Stimulated activated naive CD8-positive, alpha-beta T cell treated with anti-CD3 and anti-CD28 coated beads, Interleukin-15, Interleukin-2, amounts not matched to agents 100 ng/mL and 50 ng/mL, for 24 hours (primary cell): ENCODE measurements at regions not wholly inside any gene's neighbourhood (a gene's known extent, or its start where the extent isn't known, plus 50 kb on each side); places are given as distances from the start of the nearest gene placed in this dataset.

Source experiments
- H3K27ac Mint-ChIP-seq: one replicate; pipeline ENCODE4 v1.8.0; 2021; ENCODE audit warnings: mild to moderate bottlenecking, mixed read lengths
- H3K27me3 Mint-ChIP-seq: one replicate; pipeline ENCODE4 v1.8.0; 2021; ENCODE audit warnings: mixed read lengths
- H3K36me3 Mint-ChIP-seq: one replicate; pipeline ENCODE4 v1.8.0; 2021; ENCODE audit warnings: low read depth, mixed read lengths
- H3K4me1 Mint-ChIP-seq: one replicate; pipeline ENCODE4 v1.8.0; 2021; ENCODE audit warnings: low read depth, mixed read lengths
- H3K4me3 Mint-ChIP-seq: one replicate; pipeline ENCODE4 v1.8.0; 2021; ENCODE audit warnings: mild to moderate bottlenecking, mixed read lengths
- H3K9me3 Mint-ChIP-seq: one replicate; pipeline ENCODE4 v1.8.0; 2021; ENCODE audit warnings: mixed read lengths

GRCh38 chr16:65988024-65988595, 378.4 kb upstream of the CDH5 start:
- Mint-ChIP-seq H3K27me3 (peaks cover 3% of the 10 kb centered on the region), H3K9me3 (no peaks in the 10 kb centered on the region), H3K27ac (no peak overlapping the region), H3K36me3 (no peaks in the 10 kb centered on the region), H3K4me3 (no peak overlapping the region), H3K4me1 (no peaks in the 10 kb centered on the region)

GRCh38 chr16:65984296-65984695, 382.2 kb upstream of the CDH5 start:
- H3K36me3 Mint-ChIP-seq, result no peaks in the 10 kb centered on the region
- no peaks in the 10 kb centered on the region for H3K4me1 Mint-ChIP-seq
- H3K27ac Mint-ChIP-seq, result no peak overlapping the region
- H3K4me3 Mint-ChIP-seq, result no peak overlapping the region
- peaks cover 3% of the 10 kb centered on the region for H3K27me3 Mint-ChIP-seq
- no peaks in the 10 kb centered on the region for H3K9me3 Mint-ChIP-seq

GRCh38 chr16:65981057-65981456, 385.4 kb upstream of the CDH5 start:
- Mint-ChIP-seq H3K4me1 (no peaks in the 10 kb centered on the region), H3K27ac (no peak overlapping the region), H3K27me3 (peaks cover 6% of the 10 kb centered on the region), H3K9me3 (no peaks in the 10 kb centered on the region), H3K36me3 (no peaks in the 10 kb centered on the region), H3K4me3 (no peak overlapping the region)

- no peak overlapping the region for H3K27ac Mint-ChIP-seq
- peaks cover 10% of the 10 kb centered on the region for H3K9me3 Mint-ChIP-seq
- no peak overlapping the region for H3K4me3 Mint-ChIP-seq
- H3K4me1 Mint-ChIP-seq, result no peaks in the 10 kb centered on the region
- peaks cover 3% of the 10 kb centered on the region for H3K27me3 Mint-ChIP-seq
- H3K36me3 Mint-ChIP-seq, result no peaks in the 10 kb centered on the region
Observed at GRCh38 chr16:65975049-65975708, 391.3 kb upstream of the CDH5 start.

GRCh38 chr16:65967376-65967775, 399.1 kb upstream of the CDH5 start:
- no peaks in the 10 kb centered on the region for H3K36me3 Mint-ChIP-seq
- no peaks in the 10 kb centered on the region for H3K27me3 Mint-ChIP-seq
- no peak overlapping the region for H3K4me3 Mint-ChIP-seq
- no peaks in the 10 kb centered on the region for H3K4me1 Mint-ChIP-seq
- H3K27ac Mint-ChIP-seq, result no peak overlapping the region
- H3K9me3 Mint-ChIP-seq, result peaks cover 11% of the 10 kb centered on the region

GRCh38 chr16:65965628-65966027, 400.9 kb upstream of the CDH5 start:
- H3K4me1 Mint-ChIP-seq, result no peaks in the 10 kb centered on the region
- peaks cover 4% of the 10 kb centered on the region for H3K9me3 Mint-ChIP-seq
- no peaks in the 10 kb centered on the region for H3K36me3 Mint-ChIP-seq
- H3K27ac Mint-ChIP-seq, result no peak overlapping the region
- no peak overlapping the region for H3K4me3 Mint-ChIP-seq
- H3K27me3 Mint-ChIP-seq, result no peaks in the 10 kb centered on the region

- Mint-ChIP-seq H3K4me1 (no peaks in the 10 kb centered on the region), H3K9me3 (no peaks in the 10 kb centered on the region), H3K4me3 (no peak overlapping the region), H3K27ac (no peak overlapping the region), H3K36me3 (no peaks in the 10 kb centered on the region), H3K27me3 (no peaks in the 10 kb centered on the region)
Observed at GRCh38 chr16:65964752-65965151, 401.7 kb upstream of the CDH5 start.

- no peaks in the 10 kb centered on the region for H3K4me1 Mint-ChIP-seq
- H3K27me3 Mint-ChIP-seq, result no peaks in the 10 kb centered on the region
- H3K4me3 Mint-ChIP-seq, result no peak overlapping the region
- H3K27ac Mint-ChIP-seq, result no peak overlapping the region
- H3K36me3 Mint-ChIP-seq, result no peaks in the 10 kb centered on the region
- no peaks in the 10 kb centered on the region for H3K9me3 Mint-ChIP-seq
Observed at GRCh38 chr16:65961476-65962143, 404.9 kb upstream of the CDH5 start.

GRCh38 chr16:65959983-65960382, 406.5 kb upstream of the CDH5 start:
- H3K9me3 Mint-ChIP-seq, result no peaks in the 10 kb centered on the region
- no peak overlapping the region for H3K4me3 Mint-ChIP-seq
- no peak overlapping the region for H3K27ac Mint-ChIP-seq
- H3K4me1 Mint-ChIP-seq, result no peaks in the 10 kb centered on the region
- no peaks in the 10 kb centered on the region for H3K36me3 Mint-ChIP-seq
- no peaks in the 10 kb centered on the region for H3K27me3 Mint-ChIP-seq

- Mint-ChIP-seq H3K27ac (no peak overlapping the region), H3K36me3 (no peaks in the 10 kb centered on the region), H3K4me1 (no peaks in the 10 kb centered on the region), H3K27me3 (no peaks in the 10 kb centered on the region), H3K4me3 (no peak overlapping the region), H3K9me3 (no peaks in the 10 kb centered on the region)
Observed at GRCh38 chr16:65958086-65958485, 408.4 kb upstream of the CDH5 start.

GRCh38 chr16:65956100-65956499, 410.4 kb upstream of the CDH5 start:
- H3K27ac Mint-ChIP-seq, result no peak overlapping the region
- H3K36me3 Mint-ChIP-seq, result no peaks in the 10 kb centered on the region
- H3K27me3 Mint-ChIP-seq, result no peaks in the 10 kb centered on the region
- H3K9me3 Mint-ChIP-seq, result no peaks in the 10 kb centered on the region
- no peaks in the 10 kb centered on the region for H3K4me1 Mint-ChIP-seq
- H3K4me3 Mint-ChIP-seq, result no peak overlapping the region

- Mint-ChIP-seq H3K4me3 (no peak overlapping the region), H3K27me3 (peaks cover 6% of the 10 kb centered on the region), H3K4me1 (no peaks in the 10 kb centered on the region), H3K36me3 (no peaks in the 10 kb centered on the region), H3K9me3 (no peaks in the 10 kb centered on the region), H3K27ac (no peak overlapping the region)
Observed at GRCh38 chr16:65954446-65954845, 412.0 kb upstream of the CDH5 start.

GRCh38 chr16:65950211-65950610, 416.3 kb upstream of the CDH5 start:
- Mint-ChIP-seq H3K36me3 (no peaks in the 10 kb centered on the region), H3K27ac (no peak overlapping the region), H3K4me3 (no peak overlapping the region), H3K4me1 (no peaks in the 10 kb centered on the region), H3K27me3 (peaks cover 6% of the 10 kb centered on the region), H3K9me3 (peaks cover 6% of the 10 kb centered on the region)

GRCh38 chr16:65948361-65948760, 418.1 kb upstream of the CDH5 start:
- H3K9me3 Mint-ChIP-seq, result peaks cover 11% of the 10 kb centered on the region
- no peak overlapping the region for H3K4me3 Mint-ChIP-seq
- peaks cover 6% of the 10 kb centered on the region for H3K27me3 Mint-ChIP-seq
- H3K36me3 Mint-ChIP-seq, result no peaks in the 10 kb centered on the region
- H3K27ac Mint-ChIP-seq, result no peak overlapping the region
- H3K4me1 Mint-ChIP-seq, result no peaks in the 10 kb centered on the region

GRCh38 chr16:65947951-65948350, 418.5 kb upstream of the CDH5 start:
- Mint-ChIP-seq H3K4me1 (no peaks in the 10 kb centered on the region), H3K27ac (no peak overlapping the region), H3K9me3 (peaks cover 11% of the 10 kb centered on the region), H3K4me3 (no peak overlapping the region), H3K36me3 (no peaks in the 10 kb centered on the region), H3K27me3 (peaks cover 6% of the 10 kb centered on the region)

- Mint-ChIP-seq H3K27me3 (peaks cover 6% of the 10 kb centered on the region), H3K36me3 (no peaks in the 10 kb centered on the region), H3K27ac (no peak overlapping the region)
Observed at GRCh38 chr16:65945493-65945892, 421.0 kb upstream of the CDH5 start.

More at GRCh38 chr16:65945493-65945892, 421.0 kb upstream of the CDH5 start:
- no peaks in the 10 kb centered on the region for H3K4me1 Mint-ChIP-seq
- peaks cover 11% of the 10 kb centered on the region for H3K9me3 Mint-ChIP-seq
- no peak overlapping the region for H3K4me3 Mint-ChIP-seq
